ENCODE measurements at regions not wholly inside any gene's neighbourhood (a gene's known extent, or its start where the extent isn't known, plus 50 kb on each side); places are given as distances from the start of the nearest gene placed in this dataset.

GRCh38 chr5:109532773-109533364 is 123.1 kb upstream of the PJA2 start:
- TF ChIP-seq EZH2 (IDR thresholded peaks at IDR 0.05; ENCODE audit: insufficient read depth, poor library complexity, severe bottlenecking) (no peak), EZH2phosphoT487 (IDR thresholded peaks at IDR 0.05; ENCODE audit: insufficient read depth, low read depth) (no peak)
